ENCODE measurements at regions not wholly inside any gene's neighbourhood (a gene's known extent, or its start where the extent isn't known, plus 50 kb on each side); places are given as distances from the start of the nearest gene placed in this dataset.

DNA sequence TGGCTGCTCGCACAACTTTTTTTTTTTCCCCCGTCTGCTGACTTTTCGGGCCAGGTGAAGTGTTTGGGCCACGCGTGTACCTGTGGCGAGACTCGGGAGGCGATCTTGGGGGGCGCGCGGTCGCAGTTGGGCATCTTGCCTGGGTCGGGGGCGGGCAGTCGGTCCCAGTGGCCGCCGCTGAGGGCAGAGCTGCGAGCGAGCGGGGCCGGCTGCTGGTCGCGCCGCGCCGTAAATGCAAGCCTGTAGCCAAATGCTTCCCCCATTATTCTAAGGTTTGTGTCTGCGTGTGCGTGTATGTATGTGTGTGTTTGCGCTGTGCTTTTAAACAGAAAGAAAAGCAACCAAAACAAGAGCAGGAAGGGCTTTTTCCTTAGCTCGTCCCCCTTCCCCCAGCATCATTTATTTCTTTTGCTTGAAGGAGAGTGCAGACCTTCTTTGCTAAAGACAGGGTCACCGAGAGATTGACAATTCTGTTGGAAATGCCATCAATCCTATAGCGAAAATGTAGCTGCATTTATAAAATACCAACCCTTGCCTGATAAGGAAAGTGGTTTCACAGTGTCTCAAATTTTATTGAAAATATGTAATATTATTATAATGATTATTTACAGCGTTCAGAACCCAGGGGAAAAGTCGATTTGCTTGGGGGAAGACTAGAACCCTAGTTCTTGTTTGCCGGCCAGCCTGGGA lies 143.2 kb upstream of the ZNF536 start:
- no peak for TF ChIP-seq CTCF (IDR thresholded peaks at IDR 0.05)
- TF ChIP-seq EP300 (IDR thresholded peaks at IDR 0.05): no peak
- TF ChIP-seq POLR2A (IDR thresholded peaks at IDR 0.05): no peak

Data from gastroesophageal sphincter (tissue), 3 donors.